ENCODE measurements at regions not wholly inside any gene's neighbourhood (a gene's known extent, or its start where the extent isn't known, plus 50 kb on each side); places are given as distances from the start of the nearest gene placed in this dataset.

- TF ChIP-seq POLR2A (IDR thresholded peaks at IDR 0.05; ENCODE audit: extremely low read depth, insufficient read length), result no peak
- TF ChIP-seq, protein P1, sequence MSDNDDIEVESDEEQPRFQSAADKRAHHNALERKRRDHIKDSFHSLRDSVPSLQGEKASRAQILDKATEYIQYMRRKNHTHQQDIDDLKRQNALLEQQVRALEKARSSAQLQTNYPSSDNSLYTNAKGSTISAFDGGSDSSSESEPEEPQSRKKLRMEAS (IDR thresholded peaks at IDR 0.05; ENCODE audit: low read depth, low read length), result no peak
- TF ChIP-seq, protein P2, sequence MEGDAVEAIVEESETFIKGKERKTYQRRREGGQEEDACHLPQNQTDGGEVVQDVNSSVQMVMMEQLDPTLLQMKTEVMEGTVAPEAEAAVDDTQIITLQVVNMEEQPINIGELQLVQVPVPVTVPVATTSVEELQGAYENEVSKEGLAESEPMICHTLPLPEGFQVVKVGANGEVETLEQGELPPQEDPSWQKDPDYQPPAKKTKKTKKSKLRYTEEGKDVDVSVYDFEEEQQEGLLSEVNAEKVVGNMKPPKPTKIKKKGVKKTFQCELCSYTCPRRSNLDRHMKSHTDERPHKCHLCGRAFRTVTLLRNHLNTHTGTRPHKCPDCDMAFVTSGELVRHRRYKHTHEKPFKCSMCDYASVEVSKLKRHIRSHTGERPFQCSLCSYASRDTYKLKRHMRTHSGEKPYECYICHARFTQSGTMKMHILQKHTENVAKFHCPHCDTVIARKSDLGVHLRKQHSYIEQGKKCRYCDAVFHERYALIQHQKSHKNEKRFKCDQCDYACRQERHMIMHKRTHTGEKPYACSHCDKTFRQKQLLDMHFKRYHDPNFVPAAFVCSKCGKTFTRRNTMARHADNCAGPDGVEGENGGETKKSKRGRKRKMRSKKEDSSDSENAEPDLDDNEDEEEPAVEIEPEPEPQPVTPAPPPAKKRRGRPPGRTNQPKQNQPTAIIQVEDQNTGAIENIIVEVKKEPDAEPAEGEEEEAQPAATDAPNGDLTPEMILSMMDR (IDR thresholded peaks at IDR 0.05; ENCODE audit: low read depth, low read length), result no peak
- no peak for TF ChIP-seq MYC (IDR thresholded peaks at IDR 0.05; ENCODE audit: low read depth, low read length)
These were observed 122.7 kb upstream of the IGF1 start for GRCh38 chr12:102603021-102603420.

Measured in NB4 (cell line).